CD4-positive, alpha-beta T cell (primary cell): ENCODE measurements at regions not wholly inside any gene's neighbourhood (a gene's known extent, or its start where the extent isn't known, plus 50 kb on each side); places are given as distances from the start of the nearest gene placed in this dataset.

Experiments
- ATAC-seq: fragments of 200-7000 bp; cut with Tn5 transposase; one replicate; pipeline ENCODE4 v1.10.0; 2022; ENCODE audit warnings: mild to moderate bottlenecking; ENCODE audit not compliant: poor library complexity
- CTCF ChIA-PET: fragments of 350-600 bp; sonication (Branson Sonifier 250); formaldehyde crosslinking; loops from one replicate; lab custom pipeline; 2021; ENCODE audit warnings: antibody characterized with exemption, inconsistent platforms; lab: Charles Lee
- POLR2A ChIA-PET: fragments of 350-600 bp; sonication (Branson Sonifier 250); formaldehyde crosslinking; loops from one replicate; lab custom pipeline; 2021; ENCODE audit warnings: antibody characterized with exemption, inconsistent platforms; lab: Charles Lee
- DNase-seq, 14 experiments: peaks; one replicate each; pipeline ENCODE4 v3.0.0-alpha.2; 2013 to 2020; ENCODE audit warnings: mixed read lengths in 2 of 14
- H3K27ac ChIP-seq, 2 donors: one replicate each; pipeline versions ENCODE4 v1.5.1 to v1.7.0; 2013; ENCODE audit warnings: low read length in 2 of 2, low read depth in 1 of 2, mild to moderate bottlenecking in 1 of 2
- H3K27me3 ChIP-seq, 2 experiments: 1 replicate in 1 of 2; 2 replicates in 1 of 2; pipeline versions ENCODE4 v1.6.1 to v1.7.0; 2013; ENCODE audit warnings: low read length in 2 of 2, control low read depth in 1 of 2, mild to moderate bottlenecking in 1 of 2, moderate library complexity in 1 of 2; ENCODE audit not compliant: insufficient read depth in 2 of 2, control insufficient read depth in 1 of 2
- H3K36me3 ChIP-seq: one replicate; pipeline ENCODE4 v1.6.1; 2013; ENCODE audit warnings: low read length, control low read depth; ENCODE audit not compliant: insufficient read depth
- H3K4me1 ChIP-seq: one replicate; pipeline ENCODE4 v1.6.1; 2013; ENCODE audit warnings: low read length, control low read depth; ENCODE audit not compliant: insufficient read depth
- H3K4me3 ChIP-seq: one replicate; pipeline ENCODE4 v1.5.1; 2013; ENCODE audit warnings: mild to moderate bottlenecking, low read length, moderate library complexity
- H3K9me3 ChIP-seq, 2 experiments: 1 replicate in 1 of 2; 2 replicates in 1 of 2; pipeline versions ENCODE4 v1.6.1 to v1.7.0; 2013; ENCODE audit warnings: low read length in 2 of 2, mild to moderate bottlenecking in 2 of 2, control low read depth in 1 of 2, moderate library complexity in 1 of 2; ENCODE audit not compliant: control insufficient read depth in 1 of 2, insufficient read depth in 1 of 2
- H3K27ac Mint-ChIP-seq: one replicate; pipeline ENCODE4 v1.8.0; 2020; ENCODE audit warnings: mixed read lengths
- H3K27me3 Mint-ChIP-seq: one replicate; pipeline ENCODE4 v1.8.0; 2021; ENCODE audit warnings: mixed read lengths
- H3K36me3 Mint-ChIP-seq: one replicate; pipeline ENCODE4 v1.8.0; 2021; ENCODE audit warnings: low read depth, mixed read lengths
- H3K4me1 Mint-ChIP-seq: one replicate; pipeline ENCODE4 v1.8.0; 2021; ENCODE audit warnings: low read depth, mixed read lengths
- H3K4me3 Mint-ChIP-seq: one replicate; pipeline ENCODE4 v1.8.0; 2020; ENCODE audit warnings: mild to moderate bottlenecking, mixed read lengths
- H3K9me3 Mint-ChIP-seq: one replicate; pipeline ENCODE4 v1.8.0; 2020; ENCODE audit warnings: mixed read lengths
- intact Hi-C, 2 experiments: fragments of 100-400 bp; cut with DNase I in 1 of 2; cut with micrococcal nuclease in 1 of 2; formaldehyde crosslinking; loops; one replicate each; pipeline versions ENCODE4 v1.15.1 to v1.9.0; 2023 to 2025; cut with DNase I, micrococcal nuclease
- TF ChIP-seq, protein P1 (sequence below): fragments of 200-600 bp; IDR thresholded peaks from one replicate; pipeline ENCODE4 v1.8.0; 2022; ENCODE audit warnings: antibody characterized with exemption, mild to moderate bottlenecking

DNA sequence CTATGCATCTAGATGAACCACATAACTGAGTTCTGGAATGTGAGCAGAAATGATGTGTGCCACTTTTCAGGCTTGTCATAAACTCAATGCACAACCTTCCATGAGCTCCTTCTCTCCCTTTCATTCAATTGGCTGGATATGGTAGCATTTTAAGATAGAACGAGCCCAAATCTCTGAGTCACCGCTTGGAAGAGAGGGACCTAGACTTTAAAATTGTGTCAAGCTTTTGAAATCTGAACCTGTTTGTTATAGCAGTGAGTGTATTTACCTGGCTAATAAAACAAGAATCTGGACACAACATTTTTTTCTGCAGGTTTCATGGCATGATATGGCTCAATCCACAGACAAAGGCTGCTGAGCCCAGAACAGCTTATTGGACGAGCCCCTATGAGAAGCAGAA is 297.8 kb upstream of the SPRED2 start:
- Mint-ChIP-seq H3K36me3 (no peaks in the 10 kb centered on the region), H3K4me3 (no peak overlapping the region), H3K27ac (no peak overlapping the region), H3K9me3 (peaks cover 2% of the 10 kb centered on the region), H3K27me3 (peaks cover 9% of the 10 kb centered on the region), H3K4me1 (no peaks in the 10 kb centered on the region)
- H3K36me3 ChIP-seq, result no peaks in the 10 kb centered on the region
- intact Hi-C loops, result no loop called here
- no peaks in the 10 kb centered on the region for H3K4me1 ChIP-seq
- H3K4me3 ChIP-seq, result no peak overlapping the region
- H3K9me3 ChIP-seq, result no peaks in the 10 kb centered on the region
- no peaks in the 10 kb centered on the region for H3K27me3 ChIP-seq
- TF ChIP-seq, protein P1, sequence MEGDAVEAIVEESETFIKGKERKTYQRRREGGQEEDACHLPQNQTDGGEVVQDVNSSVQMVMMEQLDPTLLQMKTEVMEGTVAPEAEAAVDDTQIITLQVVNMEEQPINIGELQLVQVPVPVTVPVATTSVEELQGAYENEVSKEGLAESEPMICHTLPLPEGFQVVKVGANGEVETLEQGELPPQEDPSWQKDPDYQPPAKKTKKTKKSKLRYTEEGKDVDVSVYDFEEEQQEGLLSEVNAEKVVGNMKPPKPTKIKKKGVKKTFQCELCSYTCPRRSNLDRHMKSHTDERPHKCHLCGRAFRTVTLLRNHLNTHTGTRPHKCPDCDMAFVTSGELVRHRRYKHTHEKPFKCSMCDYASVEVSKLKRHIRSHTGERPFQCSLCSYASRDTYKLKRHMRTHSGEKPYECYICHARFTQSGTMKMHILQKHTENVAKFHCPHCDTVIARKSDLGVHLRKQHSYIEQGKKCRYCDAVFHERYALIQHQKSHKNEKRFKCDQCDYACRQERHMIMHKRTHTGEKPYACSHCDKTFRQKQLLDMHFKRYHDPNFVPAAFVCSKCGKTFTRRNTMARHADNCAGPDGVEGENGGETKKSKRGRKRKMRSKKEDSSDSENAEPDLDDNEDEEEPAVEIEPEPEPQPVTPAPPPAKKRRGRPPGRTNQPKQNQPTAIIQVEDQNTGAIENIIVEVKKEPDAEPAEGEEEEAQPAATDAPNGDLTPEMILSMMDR, result no peak
- DNase-seq (no peak), ATAC-seq (no peak)
- no peak overlapping the region for H3K27ac ChIP-seq
- POLR2A ChIA-PET, result no interaction called here
- CTCF ChIA-PET, result no interaction called here

DNA sequence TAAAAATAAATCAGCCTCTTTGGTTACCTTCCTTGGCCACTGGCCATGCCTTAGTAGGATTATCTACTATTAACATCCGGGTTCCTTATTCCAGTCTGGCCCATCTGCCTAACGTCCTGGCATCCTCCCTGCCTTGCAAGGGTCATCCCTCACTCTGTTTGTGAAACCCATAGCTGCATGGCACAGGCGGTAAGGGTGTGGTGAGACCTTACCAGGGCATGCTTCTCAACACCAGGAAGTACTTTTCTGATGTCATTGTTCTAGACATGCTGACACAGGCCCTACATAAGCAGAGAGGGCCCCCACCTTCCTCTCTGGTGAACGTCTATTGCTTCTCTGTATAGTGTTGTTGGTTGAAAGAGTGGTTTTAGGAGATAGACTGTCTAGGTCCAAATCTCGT is 296.8 kb upstream of the SPRED2 start:
- Mint-ChIP-seq H3K4me3 (no peak overlapping the region), H3K9me3 (no peaks in the 10 kb centered on the region), H3K27me3 (peaks cover 5% of the 10 kb centered on the region), H3K4me1 (no peaks in the 10 kb centered on the region), H3K27ac (no peak overlapping the region), H3K36me3 (no peaks in the 10 kb centered on the region)
- Histone ChIP-seq H3K27me3 (no peaks in the 10 kb centered on the region), H3K27ac (no peak overlapping the region), H3K4me3 (no peak overlapping the region), H3K36me3 (no peaks in the 10 kb centered on the region), H3K4me1 (no peaks in the 10 kb centered on the region), H3K9me3 (no peaks in the 10 kb centered on the region)
- intact Hi-C loops, result no loop called here
- ChIA-PET CTCF (no interaction called here), POLR2A (no interaction called here)
- TF ChIP-seq, protein P1, result no peak
- ATAC-seq (no peak), DNase-seq (no peak)

DNA sequence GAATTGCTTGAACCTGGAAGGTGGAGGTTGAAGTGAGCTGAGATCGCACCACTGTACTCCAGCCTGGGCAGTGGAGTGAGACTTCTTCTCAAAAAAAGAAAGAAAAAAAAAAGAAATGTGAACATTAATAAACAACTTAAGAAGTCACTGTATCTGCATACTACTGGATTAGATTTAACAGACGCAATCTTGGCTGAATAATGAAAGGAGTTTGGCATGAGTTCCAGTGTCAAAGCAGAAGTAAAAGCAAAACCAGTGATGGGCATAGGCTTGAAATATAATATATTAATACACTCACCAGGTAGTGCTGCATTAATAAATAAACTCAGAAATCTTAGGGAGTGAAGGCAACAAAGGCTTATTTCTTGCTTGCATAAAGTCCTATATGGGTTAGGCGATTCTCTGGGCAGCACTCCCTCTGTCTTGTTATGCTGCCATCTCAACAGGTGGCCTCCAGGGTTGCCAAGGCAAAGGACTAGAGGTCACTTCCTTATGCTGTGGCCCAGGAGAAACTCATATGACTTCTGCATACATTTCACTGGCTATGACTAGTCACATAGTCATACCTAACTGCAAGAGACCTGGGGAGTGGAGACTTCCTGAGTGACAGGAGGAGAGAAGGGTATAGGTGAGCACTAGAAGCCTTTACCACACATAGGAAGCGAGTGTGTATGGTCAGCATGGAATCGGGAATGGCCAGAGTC is 296.2 kb upstream of the SPRED2 start:
- ATAC-seq, result no peak
- intact Hi-C loops, result no loop called here
- no peaks in the 10 kb centered on the region for H3K4me1 ChIP-seq
- Mint-ChIP-seq H3K4me1 (no peaks in the 10 kb centered on the region), H3K36me3 (no peaks in the 10 kb centered on the region), H3K27ac (no peak overlapping the region), H3K9me3 (no peaks in the 10 kb centered on the region), H3K4me3 (no peak overlapping the region), H3K27me3 (peaks cover 5% of the 10 kb centered on the region)
- ChIA-PET CTCF (no interaction called here), POLR2A (no interaction called here)
- no peaks in the 10 kb centered on the region for H3K9me3 ChIP-seq
- TF ChIP-seq, protein P1, result no peak
- H3K27ac ChIP-seq, result no peak overlapping the region
- no peaks in the 10 kb centered on the region for H3K36me3 ChIP-seq
- no peaks in the 10 kb centered on the region for H3K27me3 ChIP-seq
- no peak overlapping the region for H3K4me3 ChIP-seq
- no peak for DNase-seq
